IPS DF 6.9 (cell line): ENCODE measurements at regions not wholly inside any gene's neighbourhood (a gene's known extent, or its start where the extent isn't known, plus 50 kb on each side); places are given as distances from the start of the nearest gene placed in this dataset.

Source experiments
- DNase-seq: peaks from one replicate; pipeline ENCODE4 v3.0.0-alpha.2; 2013; ENCODE audit warnings: low read depth, low spot score
- H3K27ac ChIP-seq: one replicate; pipeline ENCODE4 v1.5.1; 2013; ENCODE audit warnings: low read length, control low read depth
- H3K27me3 ChIP-seq: 2 replicates; pipeline ENCODE4 v1.6.1; 2013; ENCODE audit warnings: mild to moderate bottlenecking, low read length; ENCODE audit not compliant: control insufficient read depth, insufficient read depth
- H3K36me3 ChIP-seq: 2 replicates; pipeline ENCODE4 v1.6.1; 2013; ENCODE audit warnings: low read length; ENCODE audit not compliant: control insufficient read depth, insufficient read depth
- H3K4me1 ChIP-seq: 2 replicates; pipeline ENCODE4 v1.6.1; 2013; ENCODE audit warnings: low read length; ENCODE audit not compliant: control insufficient read depth, insufficient read depth
- H3K4me3 ChIP-seq: 2 replicates; pipeline ENCODE4 v1.5.1; 2013; ENCODE audit warnings: mild to moderate bottlenecking, low read length
- H3K9me3 ChIP-seq: 2 replicates; pipeline ENCODE4 v1.6.1; 2013; ENCODE audit warnings: low read length, inconsistent platforms; ENCODE audit not compliant: control insufficient read depth, insufficient read depth
- WGBS: extraction: QIAGEN DNeasy Blood & Tissue Kit; methylation state at CpG from one replicate; pipeline ENCODE4 v1.1.7; 2013; ENCODE audit warnings: mixed read lengths, missing lambda C conversion rate; ENCODE audit not compliant: insufficient read length, insufficient coverage; 5-methylcytosine and 5-hydroxymethylcytosine counted together

DNA sequence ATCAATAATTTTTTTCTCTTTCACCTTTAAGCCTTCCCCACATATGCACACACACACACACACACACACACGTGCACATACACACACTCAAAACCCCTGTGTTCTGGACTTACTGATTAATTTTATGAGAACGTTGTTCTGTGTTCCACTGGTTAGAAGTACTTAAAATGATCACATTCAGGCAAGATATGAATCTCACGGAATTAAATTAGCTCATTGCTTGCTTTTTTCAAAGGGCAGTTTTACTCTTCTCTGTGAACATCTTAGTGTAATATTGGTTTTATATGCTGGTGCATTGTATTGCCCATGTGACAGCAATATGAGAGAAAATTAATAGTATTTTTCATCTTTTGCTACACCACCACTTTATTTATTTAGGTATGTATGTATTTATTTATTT lies 377.3 kb upstream of the RBFOX1 start:
- Histone ChIP-seq H3K9me3 (peaks cover 14% of the 10 kb centered on the region), H3K27me3 (no peaks in the 10 kb centered on the region), H3K27ac (no peak overlapping the region), H3K36me3 (no peaks in the 10 kb centered on the region), H3K4me1 (no peaks in the 10 kb centered on the region), H3K4me3 (no peak overlapping the region)
- no peak for DNase-seq
- WGBS: no CpG with 5 or more reads among the region's 3 CpGs

DNA sequence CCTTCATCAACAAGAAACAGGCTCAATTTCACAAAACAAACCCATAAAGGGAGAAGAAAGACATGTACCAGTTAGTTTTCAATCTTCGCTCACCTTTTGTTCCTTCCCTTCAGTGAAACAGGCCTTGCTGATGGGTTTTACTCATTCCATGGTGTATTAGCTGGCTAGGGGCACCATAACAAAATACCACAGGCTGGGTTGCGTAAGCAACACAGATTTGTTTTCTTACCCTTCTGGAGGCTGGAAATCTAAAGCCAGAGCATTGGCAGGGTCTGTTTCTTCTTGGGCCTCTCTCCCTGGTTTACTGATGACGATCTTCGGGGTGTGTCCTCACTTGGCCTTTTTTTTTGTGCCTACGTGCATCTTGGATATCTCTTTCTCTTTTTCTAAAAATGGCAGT lies 383.4 kb upstream of the RBFOX1 start:
- Histone ChIP-seq H3K27me3 (no peaks in the 10 kb centered on the region), H3K36me3 (no peaks in the 10 kb centered on the region), H3K27ac (no peak overlapping the region), H3K4me1 (no peaks in the 10 kb centered on the region), H3K9me3 (peaks cover 5% of the 10 kb centered on the region), H3K4me3 (no peak overlapping the region)
- WGBS: no CpG with 5 or more reads among the region's 5 CpGs
- no peak for DNase-seq

DNA sequence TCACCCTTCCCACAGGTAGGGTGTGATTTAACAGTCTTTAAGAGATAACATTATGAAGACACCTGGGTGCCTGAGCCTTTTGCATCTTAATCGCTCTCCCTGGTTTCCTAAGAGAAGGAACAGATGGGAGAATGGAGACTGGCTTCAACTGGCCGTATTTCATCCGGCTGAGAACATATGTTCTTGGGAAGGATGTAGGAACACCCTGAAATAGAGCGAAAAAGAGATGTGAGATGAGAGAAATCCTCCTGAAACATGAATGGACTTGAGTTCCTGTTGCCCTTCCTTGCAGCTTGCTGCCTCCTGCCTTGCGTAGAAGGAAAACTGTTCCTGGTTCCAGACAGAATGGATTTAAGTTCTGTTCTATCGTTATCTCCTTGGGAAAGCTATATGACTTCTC lies 385.4 kb upstream of the RBFOX1 start:
- Histone ChIP-seq H3K27ac (no peak overlapping the region), H3K36me3 (no peaks in the 10 kb centered on the region), H3K4me3 (no peak overlapping the region), H3K4me1 (no peaks in the 10 kb centered on the region), H3K9me3 (peaks cover 4% of the 10 kb centered on the region), H3K27me3 (no peaks in the 10 kb centered on the region)
- no CpG with 5 or more reads among the region's 6 CpGs for WGBS
- no peak for DNase-seq

DNA sequence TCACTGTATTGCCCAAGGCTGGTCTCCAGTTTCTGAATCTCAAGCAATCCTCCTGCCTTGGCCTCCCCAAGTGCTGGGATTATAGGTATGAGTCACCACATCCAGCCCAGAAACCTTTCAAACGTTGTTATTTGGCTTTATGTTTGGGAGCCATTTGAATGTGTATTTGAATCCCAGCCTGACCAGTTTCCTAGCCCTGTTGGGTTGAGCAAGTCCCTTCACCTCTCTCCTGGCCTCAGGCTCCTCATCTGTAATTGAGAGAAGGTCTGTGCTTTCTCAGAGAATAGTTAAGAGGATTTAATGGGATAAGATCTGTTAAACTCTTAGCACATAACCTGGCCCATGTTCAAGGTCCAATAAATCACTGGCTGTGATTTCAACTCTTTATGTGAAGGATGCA lies 385.8 kb upstream of the RBFOX1 start:
- Histone ChIP-seq H3K27me3 (no peaks in the 10 kb centered on the region), H3K36me3 (no peaks in the 10 kb centered on the region), H3K27ac (no peak overlapping the region), H3K4me1 (no peaks in the 10 kb centered on the region), H3K9me3 (peaks cover 4% of the 10 kb centered on the region), H3K4me3 (no peak overlapping the region)
- DNase-seq: no peak
- no CpG with 5 or more reads among the region's 1 CpG for WGBS

DNA sequence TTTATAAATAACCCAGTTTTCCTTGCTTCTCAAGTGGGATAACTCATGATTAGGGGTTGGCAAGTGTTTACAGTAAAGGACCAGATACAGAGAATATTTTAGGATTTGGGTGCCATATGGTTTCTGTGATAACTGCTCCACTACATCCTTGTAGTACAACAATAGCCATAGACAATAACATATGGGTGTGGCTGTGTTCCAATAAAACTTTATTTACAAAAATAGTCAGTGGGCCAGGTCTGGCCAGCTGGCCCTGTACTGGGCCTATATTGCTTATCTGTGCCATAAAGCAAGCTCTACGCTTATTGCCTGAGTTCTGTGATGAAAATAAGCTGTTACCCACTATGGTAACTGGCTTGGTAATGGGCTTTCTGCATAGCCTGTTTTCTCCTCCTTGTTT lies 386.5 kb upstream of the RBFOX1 start:
- Histone ChIP-seq H3K4me3 (no peak overlapping the region), H3K36me3 (no peaks in the 10 kb centered on the region), H3K27ac (no peak overlapping the region), H3K9me3 (peaks cover 4% of the 10 kb centered on the region), H3K4me1 (no peaks in the 10 kb centered on the region), H3K27me3 (no peaks in the 10 kb centered on the region)
- no peak for DNase-seq
- WGBS: no CpG with 5 or more reads among the region's 1 CpG

DNA sequence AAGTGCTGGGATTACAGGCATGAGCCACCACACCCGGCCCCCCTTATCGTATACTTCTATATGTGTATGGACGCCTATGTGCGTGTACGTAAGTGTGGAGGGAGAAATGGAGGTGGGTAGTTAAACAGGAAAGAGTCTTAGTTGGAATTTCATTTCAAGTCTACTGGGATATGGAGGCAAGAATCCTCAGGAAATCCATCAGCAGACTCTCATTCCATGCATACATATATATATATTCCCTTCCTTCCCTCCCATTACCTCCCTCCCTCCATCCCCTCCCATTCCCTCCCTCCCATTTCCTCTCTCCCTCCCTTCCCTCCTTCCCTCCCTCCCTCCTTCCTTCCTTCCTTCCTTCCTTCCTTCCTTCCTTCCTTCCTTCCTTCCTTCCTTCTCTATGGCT lies 391.7 kb upstream of the RBFOX1 start:
- no peaks in the 10 kb centered on the region for H3K27me3 ChIP-seq

DNA sequence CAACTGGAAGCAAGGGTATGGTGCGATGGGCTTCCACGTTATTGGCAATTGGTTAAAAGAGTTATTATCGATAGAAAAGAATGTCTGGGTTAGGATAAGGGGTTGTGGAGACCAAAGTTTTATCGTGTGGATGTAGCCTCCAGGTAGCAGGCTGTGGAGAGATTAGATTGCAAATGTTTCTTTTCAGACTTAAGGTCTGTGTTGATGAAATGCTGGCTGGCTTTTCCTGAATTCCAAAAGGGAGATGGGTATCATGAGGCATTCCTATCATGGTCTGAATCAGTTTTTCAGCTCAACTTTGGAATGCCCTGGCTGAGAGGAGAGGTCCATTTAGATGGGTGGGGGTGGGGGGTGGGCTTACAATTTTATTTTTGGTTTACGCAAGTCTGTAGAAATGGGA lies 395.0 kb upstream of the RBFOX1 start:
- Histone ChIP-seq H3K4me1 (no peaks in the 10 kb centered on the region), H3K9me3 (peaks cover 8% of the 10 kb centered on the region), H3K27ac (no peak overlapping the region), H3K27me3 (no peaks in the 10 kb centered on the region), H3K36me3 (no peaks in the 10 kb centered on the region), H3K4me3 (no peak overlapping the region)
- no CpG with 5 or more reads among the region's 5 CpGs for WGBS
- no peak for DNase-seq

More for the DNA sequence above, 391.7 kb upstream of the RBFOX1 start:
- no peaks in the 10 kb centered on the region for H3K36me3 ChIP-seq
- no peak for DNase-seq
- H3K4me1 ChIP-seq: no peaks in the 10 kb centered on the region
- H3K4me3 ChIP-seq: no peak overlapping the region
- 100% methylated on average over 2 of the region's 5 CpGs for WGBS
- no peak overlapping the region for H3K27ac ChIP-seq
- peaks cover 6% of the 10 kb centered on the region for H3K9me3 ChIP-seq

DNA sequence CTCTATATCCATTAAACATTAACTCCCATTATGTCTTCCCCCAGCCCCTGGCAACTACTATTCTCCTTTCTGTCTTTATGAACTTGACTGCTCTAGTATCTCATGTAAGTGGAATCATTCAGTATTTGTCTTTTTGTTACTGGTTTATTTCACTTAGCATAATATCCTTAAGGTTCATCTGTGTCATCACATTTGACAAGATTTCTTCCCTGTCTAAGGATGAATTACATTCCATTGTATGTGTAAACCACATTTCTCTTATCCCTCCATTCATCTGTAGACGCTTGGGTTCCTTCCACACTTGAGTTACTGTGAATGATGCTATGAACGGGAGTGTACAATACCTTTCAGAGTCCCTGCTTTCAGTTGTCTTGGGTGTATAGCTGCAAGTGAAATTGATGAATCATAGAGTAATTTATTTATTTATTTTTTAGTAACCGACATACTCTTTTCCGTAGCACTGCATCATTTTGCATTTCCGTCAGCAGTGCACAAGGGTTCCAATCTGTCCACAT lies 399.7 kb upstream of the RBFOX1 start:
- H3K36me3 ChIP-seq: no peaks in the 10 kb centered on the region
- H3K4me1 ChIP-seq: no peaks in the 10 kb centered on the region
- no peak overlapping the region for H3K27ac ChIP-seq
- WGBS: no CpG with 5 or more reads among the region's 5 CpGs
- H3K9me3 ChIP-seq: peaks cover 13% of the 10 kb centered on the region
- no peaks in the 10 kb centered on the region for H3K27me3 ChIP-seq
- DNase-seq: no peak
- H3K4me3 ChIP-seq: no peak overlapping the region

DNA sequence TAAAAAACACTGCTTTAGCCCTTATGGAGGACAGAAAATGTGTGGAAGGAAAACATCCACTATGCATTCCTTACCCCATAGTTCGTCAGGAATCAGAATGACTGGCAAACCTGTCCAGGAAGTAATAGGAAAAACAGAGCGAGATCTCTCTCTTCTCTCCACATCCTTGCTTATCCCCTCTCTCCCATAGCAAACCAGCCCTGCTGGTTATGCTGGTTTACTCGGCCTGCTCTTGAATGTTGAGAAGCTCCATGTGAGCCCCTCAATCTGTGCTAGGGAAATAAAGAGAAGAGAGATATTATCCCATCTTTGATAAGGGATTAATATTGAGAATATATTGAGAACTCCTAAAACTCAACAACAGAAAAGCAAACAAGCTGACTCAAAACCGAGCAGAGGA lies 402.8 kb upstream of the RBFOX1 start:
- WGBS: no CpG with 5 or more reads among the region's 4 CpGs
- DNase-seq: no peak
- H3K9me3 ChIP-seq: peaks cover 14% of the 10 kb centered on the region

DNA sequence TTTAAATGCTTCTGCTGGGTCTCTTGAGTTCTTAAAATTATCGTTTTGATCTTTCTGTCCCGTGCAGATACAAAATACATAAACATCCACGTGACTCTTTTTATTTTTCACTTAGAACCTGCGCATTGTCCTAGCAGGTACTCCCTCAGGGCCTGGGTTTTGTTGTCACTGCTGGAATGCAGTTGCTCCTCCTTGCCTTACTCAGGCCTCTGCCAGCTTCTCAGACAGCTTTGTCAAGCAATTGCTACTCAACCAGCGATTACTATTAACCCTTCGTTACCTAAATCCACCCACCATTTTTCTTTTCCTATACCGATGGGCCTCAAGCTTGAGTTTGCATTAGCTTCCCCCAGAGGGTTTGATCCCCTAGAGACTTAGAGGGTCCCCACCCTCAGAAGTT lies 405.9 kb upstream of the RBFOX1 start:
- Histone ChIP-seq H3K9me3 (peaks cover 15% of the 10 kb centered on the region), H3K36me3 (no peaks in the 10 kb centered on the region), H3K4me3 (no peak overlapping the region), H3K27me3 (no peaks in the 10 kb centered on the region), H3K27ac (no peak overlapping the region), H3K4me1 (no peaks in the 10 kb centered on the region)
- WGBS: 100% methylated on average over 3 of the region's 7 CpGs
- no peak for DNase-seq

More for the DNA sequence above, 402.8 kb upstream of the RBFOX1 start:
- H3K27me3 ChIP-seq: no peaks in the 10 kb centered on the region
- H3K4me1 ChIP-seq: no peaks in the 10 kb centered on the region
- no peak overlapping the region for H3K27ac ChIP-seq
- H3K36me3 ChIP-seq: no peaks in the 10 kb centered on the region
- H3K4me3 ChIP-seq: no peak overlapping the region

DNA sequence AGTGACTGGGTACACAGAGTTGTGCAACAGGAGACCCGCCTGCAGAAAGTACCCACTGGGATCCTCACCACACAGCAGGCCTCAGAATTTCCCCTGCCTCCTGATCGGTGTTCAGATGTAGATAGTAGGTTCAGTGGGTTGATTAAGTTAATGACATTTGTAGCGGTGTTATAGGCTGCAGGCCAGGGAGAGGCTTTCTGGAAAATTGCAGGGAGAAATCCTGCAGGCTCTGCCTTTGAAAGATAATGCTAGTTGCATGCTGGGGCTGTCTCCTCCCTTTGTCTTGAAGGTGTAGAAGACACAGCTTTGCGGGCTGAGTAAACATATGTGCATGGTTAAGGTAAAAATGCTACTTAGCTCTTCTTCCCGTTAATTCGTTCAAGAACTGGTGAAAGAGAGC lies 406.3 kb upstream of the RBFOX1 start:
- Histone ChIP-seq H3K4me3 (no peak overlapping the region), H3K27ac (no peak overlapping the region), H3K36me3 (no peaks in the 10 kb centered on the region), H3K4me1 (no peaks in the 10 kb centered on the region), H3K9me3 (peaks cover 15% of the 10 kb centered on the region), H3K27me3 (no peaks in the 10 kb centered on the region)
- no peak for DNase-seq
- WGBS: no CpG with 5 or more reads among the region's 6 CpGs
